ENCODE measurements at regions not wholly inside any gene's neighbourhood (a gene's known extent, or its start where the extent isn't known, plus 50 kb on each side); places are given as distances from the start of the nearest gene placed in this dataset.

- no peak overlapping the region for H3K4me3 ChIP-seq (ENCODE audit: low read length)
- DNase-seq (ENCODE audit: low read depth) = no peak
- H3K9me3 ChIP-seq (ENCODE audit: control insufficient read depth, low read length) = peaks cover 4% of the 10 kb centered on the region
- H3K9ac ChIP-seq (ENCODE audit: low read length) = no peak overlapping the region
- H3K27me3 ChIP-seq (replicated peaks; ENCODE audit: control insufficient read depth, insufficient read depth, low read length) = no peaks in the 10 kb centered on the region
- no peaks in the 10 kb centered on the region for H3K4me1 ChIP-seq (ENCODE audit: control insufficient read depth, insufficient read depth, low read length)
- H3K36me3 ChIP-seq (ENCODE audit: control insufficient read depth, insufficient read depth, low read length, severe bottlenecking) = no peaks in the 10 kb centered on the region
Measured at GRCh38 chr4:143118663-143119062, 66.1 kb upstream of the USP38 start.

GRCh38 chr4:143127621-143128020 lies 57.1 kb upstream of the USP38 start:
- H3K9me3 ChIP-seq (ENCODE audit: control insufficient read depth, low read length) = no peaks in the 10 kb centered on the region
- no peak for DNase-seq (ENCODE audit: low read depth)
- no peak overlapping the region for H3K9ac ChIP-seq (ENCODE audit: low read length)
- H3K4me1 ChIP-seq (ENCODE audit: control insufficient read depth, insufficient read depth, low read length) = no peaks in the 10 kb centered on the region
- H3K36me3 ChIP-seq (ENCODE audit: control insufficient read depth, insufficient read depth, low read length, severe bottlenecking) = no peaks in the 10 kb centered on the region
- no peaks in the 10 kb centered on the region for H3K27me3 ChIP-seq (replicated peaks; ENCODE audit: control insufficient read depth, insufficient read depth, low read length)
- H3K4me3 ChIP-seq (ENCODE audit: low read length) = no peak overlapping the region

GRCh38 chr4:143133977-143134376 lies 50.7 kb upstream of the USP38 start:
- no peaks in the 10 kb centered on the region for H3K27me3 ChIP-seq (replicated peaks; ENCODE audit: control insufficient read depth, insufficient read depth, low read length)
- no peak for DNase-seq (ENCODE audit: low read depth)
- no peaks in the 10 kb centered on the region for H3K36me3 ChIP-seq (ENCODE audit: control insufficient read depth, insufficient read depth, low read length, severe bottlenecking)

More at GRCh38 chr4:143133977-143134376, 50.7 kb upstream of the USP38 start:
- Histone ChIP-seq H3K4me3 (ENCODE audit: low read length) (no peak overlapping the region), H3K9me3 (ENCODE audit: control insufficient read depth, low read length) (no peaks in the 10 kb centered on the region), H3K4me1 (ENCODE audit: control insufficient read depth, insufficient read depth, low read length) (no peaks in the 10 kb centered on the region), H3K9ac (ENCODE audit: low read length) (no peak overlapping the region)

Data from adipocyte (in vitro differentiated cells).